Liver (tissue), 2 donors: ENCODE measurements at regions not wholly inside any gene's neighbourhood (a gene's known extent, or its start where the extent isn't known, plus 50 kb on each side); places are given as distances from the start of the nearest gene placed in this dataset.

Source experiments
- CTCF ChIP-seq: fragments of 150-350 bp; IDR thresholded peaks from 2 replicates; pipeline ENCODE4 v1.5.1; 2017; ENCODE audit warnings: improper control_type of control experiment, low read depth, low read length; ENCODE audit not compliant: missing input control
- YY1 ChIP-seq: IDR thresholded peaks from 2 replicates; pipeline ENCODE4 v1.6.1; 2016; ENCODE audit warnings: antibody characterized with exemption, mild to moderate bottlenecking
- donor health status: healthy.

GRCh38 chr4:62274782-62275181 is 1074.7 kb downstream of the ADGRL3 start:
- TF ChIP-seq CTCF (no peak), YY1 (no peak)
